CD4-positive, alpha-beta T cell treated with Interleukin-21 for 1 hour (primary cell): ENCODE measurements at regions not wholly inside any gene's neighbourhood (a gene's known extent, or its start where the extent isn't known, plus 50 kb on each side); places are given as distances from the start of the nearest gene placed in this dataset.
"Not testable (repeated sequence)": the region's sequence is repeated elsewhere in the genome, so short reads cannot be mapped to it uniquely, and the experiment has no call there.

Source experiments
- DNase-seq: peaks from one replicate; pipeline ENCODE4 v3.0.0-alpha.2; 2020

DNA sequence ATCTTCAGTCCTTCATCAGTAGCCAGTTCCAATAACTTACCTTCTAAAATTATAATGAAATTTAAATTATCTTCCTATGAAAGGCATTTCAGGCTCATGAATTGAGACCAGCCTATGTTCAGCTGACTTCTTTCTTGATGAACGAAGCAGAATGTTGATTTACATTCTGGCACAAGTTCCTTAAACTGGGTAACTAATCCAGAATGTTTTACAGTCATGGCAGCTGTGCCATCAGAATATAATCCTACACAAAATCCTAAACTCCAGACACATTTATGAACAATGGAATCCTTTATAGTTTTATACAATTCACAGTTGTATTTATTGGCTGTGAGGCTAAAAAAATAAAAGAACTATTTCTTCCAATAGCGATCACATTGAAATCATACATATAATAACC, 97.3 kb upstream of the CPM start:
- no peak for DNase-seq

DNA sequence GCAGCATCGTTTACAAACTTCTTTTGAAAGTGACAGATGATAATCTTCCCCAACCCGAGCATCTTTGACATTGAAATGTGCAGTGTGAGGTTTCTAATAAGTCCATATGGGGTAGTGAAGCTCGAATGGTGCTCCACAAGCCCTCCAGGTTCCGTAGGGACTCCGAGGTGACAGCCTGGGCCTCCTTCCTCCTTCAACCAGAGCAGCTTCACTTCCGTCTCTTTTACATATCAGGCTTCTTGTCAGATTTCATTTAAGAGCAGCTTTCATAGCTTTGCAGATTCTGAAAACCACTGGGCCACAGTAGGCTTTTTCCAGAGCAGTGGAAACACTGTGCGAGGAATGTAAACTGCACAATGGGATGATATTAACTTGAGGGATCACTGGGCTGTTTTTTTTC, 103.6 kb upstream of the CPM start:
- no peak for DNase-seq

DNA sequence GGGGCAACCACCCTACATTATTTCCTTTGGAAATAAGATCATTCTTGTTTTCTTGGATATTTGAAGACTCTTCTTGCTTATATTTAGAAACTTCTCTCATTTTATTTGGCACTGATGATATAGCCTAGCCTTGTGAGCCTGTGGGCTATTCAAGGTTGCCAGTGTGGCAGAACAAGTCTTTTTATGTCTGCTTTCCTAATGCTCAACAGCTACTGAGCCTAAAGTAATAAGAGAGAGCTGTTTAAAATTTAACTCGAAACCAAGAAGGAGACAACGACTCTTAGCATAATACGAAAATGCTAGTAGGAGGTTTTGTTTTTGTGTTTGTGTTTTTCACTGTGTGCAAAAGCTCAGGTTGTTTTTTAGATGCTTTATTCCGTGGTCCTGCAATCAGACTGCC, 104.0 kb upstream of the CPM start:
- DNase-seq: no peak

DNA sequence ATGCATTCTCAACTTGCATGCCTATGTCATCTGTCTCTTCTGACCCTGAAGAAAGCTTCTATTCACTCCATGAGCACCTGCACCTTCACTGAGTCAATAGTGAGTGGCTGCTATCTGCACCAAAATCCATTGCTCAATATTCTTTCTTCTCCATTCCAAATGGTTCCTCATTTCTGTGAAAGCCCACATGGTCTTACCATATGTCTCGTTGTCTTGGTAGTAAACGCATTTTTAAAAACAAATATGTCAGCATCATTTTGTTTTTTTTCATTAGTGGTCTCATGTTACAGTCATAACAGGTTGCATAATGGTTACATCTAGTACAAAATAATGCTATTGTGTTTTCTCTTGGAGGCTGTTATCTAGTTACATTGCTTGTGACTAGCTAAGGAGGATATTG, 106.9 kb upstream of the CPM start:
- peak; percentile 10 for DNase-seq

DNA sequence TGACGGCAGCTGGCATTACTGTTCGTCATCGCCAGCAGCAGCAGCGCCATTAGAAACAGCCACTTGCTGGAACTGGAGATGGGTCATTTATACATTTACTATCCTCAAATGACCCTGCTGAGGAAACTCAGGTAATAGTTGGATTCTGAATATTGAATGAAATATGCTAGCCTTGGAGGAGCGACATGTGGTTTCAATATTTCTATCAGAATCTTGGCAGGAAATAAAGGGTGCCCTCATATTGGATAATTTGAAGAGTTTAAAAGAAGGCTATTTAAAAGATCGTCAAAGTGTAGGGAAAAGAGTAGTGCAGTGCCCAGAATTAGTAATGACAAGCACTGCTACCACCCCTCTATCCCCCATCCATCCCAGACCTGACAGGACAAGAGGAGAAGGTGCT, 109.6 kb upstream of the CPM start:
- DNase-seq: no peak

DNA sequence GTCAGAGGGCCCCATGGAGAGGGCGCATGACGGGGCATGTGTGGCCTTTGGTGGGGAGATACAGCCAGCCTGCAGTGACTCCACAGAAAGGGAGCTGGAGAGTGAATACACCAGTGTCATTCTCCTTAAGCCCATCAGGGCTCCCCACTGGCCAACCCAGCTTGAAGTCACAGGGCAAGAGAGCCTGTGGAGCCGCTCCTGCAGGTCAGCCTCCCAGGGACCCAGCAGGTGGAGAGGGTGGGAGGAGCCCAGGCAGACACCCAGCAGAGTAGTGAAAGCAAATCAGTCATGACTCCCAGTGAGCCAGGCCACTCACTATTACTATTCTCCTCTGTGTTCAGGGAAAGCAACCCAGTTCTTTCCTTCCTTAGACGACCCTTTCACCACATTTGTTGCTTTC, 110.0 kb upstream of the CPM start:
- DNase-seq: no peak

DNA sequence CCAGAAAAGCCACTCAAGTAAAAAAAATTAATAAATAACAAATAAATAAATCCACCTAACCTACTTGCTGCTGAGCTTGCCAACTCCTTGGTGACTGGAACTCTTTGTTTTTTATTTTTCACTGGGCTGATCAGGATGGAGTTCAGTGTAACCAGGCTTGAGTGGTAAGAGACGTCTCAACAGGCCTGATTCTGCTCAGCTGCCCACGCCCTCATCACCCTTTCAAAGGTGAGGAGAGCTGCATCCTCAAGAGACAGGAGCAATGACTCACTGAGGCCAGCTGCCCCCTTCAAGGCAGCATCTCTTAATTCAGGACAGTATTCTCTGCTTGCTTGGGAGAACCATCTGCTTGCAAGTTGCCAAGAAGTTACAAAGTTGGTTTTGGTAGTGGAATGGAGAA, 111.9 kb upstream of the CPM start:
- DNase-seq: no peak

DNA sequence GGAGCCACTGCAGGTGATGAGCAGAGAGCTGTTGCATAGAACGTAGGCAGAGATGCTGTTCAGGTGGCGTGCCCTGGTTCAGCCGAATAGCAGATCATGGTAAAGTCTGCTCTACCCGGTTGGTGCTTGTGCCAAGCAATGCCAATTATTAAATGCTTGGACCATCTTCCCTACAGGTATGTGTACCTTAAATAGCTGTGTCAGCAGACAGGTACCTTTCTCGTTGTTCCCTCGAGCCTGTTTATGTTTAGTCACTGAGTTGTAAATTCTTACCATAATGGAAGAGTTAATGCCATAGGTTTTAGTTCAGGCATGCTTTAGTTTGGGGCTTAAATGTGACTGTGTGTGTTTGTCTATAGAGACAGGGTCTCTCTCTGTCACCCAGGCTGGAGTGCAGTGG, 112.5 kb upstream of the CPM start:
- DNase-seq: no peak

DNA sequence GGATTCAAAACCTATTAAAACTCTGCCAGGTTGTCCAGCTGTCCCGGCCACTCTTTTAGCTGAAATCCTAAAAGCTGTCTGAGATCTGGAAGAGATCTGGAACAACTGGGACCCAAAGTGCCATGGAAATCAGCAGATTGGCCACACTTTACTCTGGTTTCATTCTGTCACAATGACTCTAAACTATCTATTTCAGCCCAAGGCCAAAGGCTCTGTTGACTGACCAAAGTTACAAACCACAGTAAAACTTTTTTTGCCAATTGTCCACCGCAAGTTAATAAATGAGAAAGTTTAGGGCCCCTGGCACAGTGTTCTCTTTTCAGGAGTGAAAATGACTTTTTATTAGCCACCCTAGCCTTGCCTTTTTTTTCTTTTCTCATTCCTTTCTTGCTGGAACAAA, 113.4 kb upstream of the CPM start:
- DNase-seq: no peak

DNA sequence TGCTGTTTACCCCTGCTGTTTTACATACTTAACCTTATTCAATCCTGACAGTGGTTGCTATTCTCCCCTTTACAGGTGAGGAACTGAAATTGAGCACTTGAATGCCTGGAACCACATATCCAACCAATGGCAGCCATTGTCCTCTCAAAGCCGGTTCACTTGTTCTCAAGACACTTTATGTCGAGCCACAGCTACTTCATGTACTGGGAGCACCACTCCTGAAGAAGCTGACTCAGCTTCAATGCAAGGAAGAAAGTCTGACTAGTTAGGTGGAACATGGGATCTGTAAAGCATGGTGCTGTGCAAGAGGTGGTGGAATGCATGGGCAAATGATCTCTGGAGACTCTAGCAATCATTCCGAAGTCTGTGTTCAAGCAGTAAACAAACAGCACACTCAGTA, 113.9 kb upstream of the CPM start:
- no peak for DNase-seq

DNA sequence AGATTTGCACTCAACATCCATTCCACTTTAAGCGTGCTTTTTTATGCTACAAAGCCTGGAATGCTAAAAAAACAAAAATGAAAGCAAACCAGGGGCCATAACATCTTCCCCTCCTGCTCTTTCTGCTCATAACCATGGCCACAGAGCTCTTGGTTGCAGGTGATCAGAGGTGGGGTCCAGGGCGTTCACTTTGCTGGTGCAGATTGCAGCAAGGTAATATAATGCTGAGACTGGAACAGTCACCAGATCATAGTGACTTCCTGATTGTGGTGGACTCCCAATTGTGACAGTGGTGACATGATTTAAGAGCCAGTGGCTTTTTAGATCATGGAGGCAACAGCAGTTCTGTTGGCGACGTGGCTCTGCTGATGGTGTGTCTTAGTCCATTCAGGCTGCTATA, 115.0 kb upstream of the CPM start:
- no peak for DNase-seq

DNA sequence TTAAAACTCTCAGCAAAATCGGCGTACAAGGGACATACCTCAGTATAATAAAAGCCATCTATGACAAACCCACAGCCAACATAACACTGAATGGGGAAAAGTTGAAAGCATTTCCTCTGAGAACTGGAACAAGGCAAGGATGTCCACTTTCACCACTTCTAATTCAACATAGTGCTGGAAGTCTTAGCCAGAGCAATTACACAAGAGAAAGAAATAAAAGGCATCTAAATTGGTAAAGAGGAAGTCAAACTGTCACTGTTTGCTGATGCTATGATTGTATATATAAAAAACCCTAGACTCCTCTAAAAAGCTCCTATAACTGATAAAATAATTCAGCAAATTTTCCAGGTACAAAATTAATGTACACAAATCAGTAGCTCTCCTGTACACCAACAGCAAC, 116.9 kb upstream of the CPM start:
- not testable (repeated sequence) for DNase-seq

DNA sequence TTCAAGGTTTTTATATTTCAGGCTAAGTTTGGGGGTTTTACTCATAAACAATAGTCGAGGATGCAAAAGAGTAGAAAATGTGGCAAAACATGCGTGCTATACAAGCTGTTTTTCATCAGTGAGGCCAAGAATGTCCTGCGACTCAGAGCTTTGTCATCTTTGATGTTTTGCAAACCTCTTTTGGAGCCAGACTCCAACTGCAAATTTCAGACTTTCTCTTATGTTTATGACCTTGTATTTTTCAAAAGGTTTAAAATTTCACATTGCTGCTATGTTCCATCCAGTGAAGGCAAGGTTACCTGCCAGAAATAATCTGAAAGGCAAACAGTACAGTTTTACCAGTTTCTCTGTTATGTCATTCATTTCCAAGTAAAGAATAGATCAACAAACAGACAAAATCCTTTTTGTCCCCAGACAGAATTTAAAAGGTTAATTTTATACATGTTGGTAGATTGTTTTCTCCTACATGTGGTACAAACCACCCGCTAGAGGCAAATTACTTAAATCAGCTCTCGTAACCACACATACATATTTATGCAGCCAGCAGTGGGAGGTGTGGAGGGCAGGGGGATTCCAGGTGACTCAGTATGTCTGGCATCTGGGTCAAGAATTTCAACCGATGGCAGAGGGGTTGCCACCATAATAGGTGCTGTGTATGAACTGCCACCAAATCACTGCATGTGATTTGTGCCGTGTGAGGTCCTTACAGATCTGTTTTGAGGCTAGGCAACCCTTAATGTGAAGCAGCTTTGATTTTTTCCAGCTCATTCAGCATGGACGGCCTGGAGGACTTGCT, 119.8 kb upstream of the CPM start:
- DNase-seq: peak; percentile 5

DNA sequence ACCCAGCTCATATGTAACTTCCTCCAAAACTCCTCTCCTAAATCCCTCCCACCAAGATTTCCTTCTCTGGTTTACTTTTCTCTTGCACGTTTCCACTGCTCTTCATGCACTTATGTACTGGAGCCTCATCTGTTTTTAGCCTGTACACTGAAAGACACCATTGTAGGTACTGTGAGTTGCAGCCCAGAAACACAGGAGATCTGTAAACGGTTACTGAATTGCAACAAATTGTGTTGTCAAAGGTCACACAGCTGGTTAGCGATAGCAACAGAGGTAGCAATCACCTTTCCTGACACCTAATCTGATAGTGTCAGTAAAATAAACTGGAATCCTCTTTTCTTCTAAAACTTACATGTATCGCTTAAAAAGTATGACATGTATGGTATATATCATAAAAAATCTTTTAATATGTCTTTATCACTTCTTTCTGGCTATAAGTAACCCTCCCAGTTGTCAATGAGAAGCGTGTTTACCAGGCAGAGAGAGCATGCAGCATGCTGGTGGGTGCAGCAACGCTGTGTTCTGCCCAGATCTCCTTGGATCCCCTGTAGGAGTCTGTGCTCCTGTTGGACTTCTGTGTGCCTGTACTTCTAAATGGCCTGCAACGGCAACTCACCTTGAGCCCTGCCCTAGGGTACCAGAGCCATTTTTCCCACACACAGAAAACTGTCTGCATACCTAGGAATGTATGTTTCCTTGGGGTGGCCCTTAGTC, 121.5 kb upstream of the CPM start:
- DNase-seq: no peak

DNA sequence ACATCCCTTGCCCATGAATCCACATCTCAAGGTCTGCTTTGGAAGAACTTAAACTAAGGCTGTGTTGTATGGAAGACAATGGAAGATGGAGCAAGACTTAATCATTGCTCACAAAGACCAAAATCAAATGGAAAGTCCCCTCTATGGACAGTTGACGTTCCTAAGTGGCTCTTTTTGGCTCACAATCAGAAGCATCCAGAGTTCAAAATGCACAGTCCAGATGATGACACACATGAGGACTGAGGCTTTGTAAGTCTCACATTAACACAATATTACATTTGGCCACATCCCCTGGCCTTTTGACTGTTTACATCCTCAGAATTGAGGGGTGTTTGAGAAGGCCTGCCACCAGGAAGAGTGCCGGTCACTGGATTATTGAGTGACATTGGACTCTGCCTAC, 122.3 kb upstream of the CPM start:
- no peak for DNase-seq

DNA sequence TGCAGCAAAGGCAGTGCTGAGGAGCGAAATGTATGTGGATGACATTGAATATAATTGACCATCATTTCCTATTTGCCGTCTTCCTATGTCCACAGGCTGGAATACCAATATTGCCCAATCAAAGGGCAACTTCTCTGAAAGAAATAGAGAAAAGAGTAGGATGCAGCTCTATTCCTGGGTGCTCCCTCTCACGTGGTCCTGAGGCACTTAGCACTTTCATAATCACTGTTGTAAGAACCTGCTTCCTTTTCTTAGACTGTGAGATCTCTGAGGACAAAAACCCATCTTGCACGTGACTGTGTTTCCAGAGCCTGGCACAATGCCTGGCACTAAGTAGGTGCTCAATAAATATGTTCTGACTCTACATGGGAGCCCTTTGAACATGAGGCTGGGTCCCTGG, 122.7 kb upstream of the CPM start:
- DNase-seq: no peak

DNA sequence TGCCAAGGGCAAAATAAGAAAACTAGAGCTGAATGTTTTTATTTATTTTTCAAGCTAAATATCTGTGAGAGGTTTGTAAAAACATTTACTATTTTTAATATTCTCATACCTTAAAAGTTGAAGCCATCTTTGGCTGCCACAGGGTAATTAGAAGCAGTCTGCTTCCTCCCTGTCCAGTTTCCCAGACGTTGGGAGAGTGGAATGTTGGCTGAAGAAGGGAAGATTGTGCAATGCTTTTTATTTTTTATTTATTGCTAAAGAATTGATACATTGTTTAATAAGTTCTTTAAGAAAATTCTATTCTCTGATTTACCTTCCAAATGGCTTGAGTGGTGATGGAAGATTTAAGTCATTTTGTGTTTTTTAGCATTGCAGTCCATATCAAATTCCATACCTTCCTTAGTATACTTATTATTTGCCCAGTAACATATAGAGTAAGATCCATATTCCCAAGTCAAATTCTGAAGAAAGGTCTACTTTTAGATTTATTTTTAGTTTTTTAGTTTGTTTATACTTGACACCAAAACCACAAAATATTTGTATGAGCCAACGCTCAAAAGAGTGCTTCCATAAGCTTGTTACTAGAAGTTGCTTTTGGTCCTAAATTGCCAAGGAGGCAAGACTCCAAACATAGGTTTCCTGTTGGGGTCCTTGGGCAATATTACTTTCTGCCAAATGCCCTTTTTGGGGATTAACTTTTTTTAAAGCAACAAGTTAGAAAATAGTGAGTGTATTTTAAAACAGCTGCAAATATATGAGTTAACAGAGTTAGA, 124.0 kb upstream of the CPM start:
- DNase-seq: no peak

DNA sequence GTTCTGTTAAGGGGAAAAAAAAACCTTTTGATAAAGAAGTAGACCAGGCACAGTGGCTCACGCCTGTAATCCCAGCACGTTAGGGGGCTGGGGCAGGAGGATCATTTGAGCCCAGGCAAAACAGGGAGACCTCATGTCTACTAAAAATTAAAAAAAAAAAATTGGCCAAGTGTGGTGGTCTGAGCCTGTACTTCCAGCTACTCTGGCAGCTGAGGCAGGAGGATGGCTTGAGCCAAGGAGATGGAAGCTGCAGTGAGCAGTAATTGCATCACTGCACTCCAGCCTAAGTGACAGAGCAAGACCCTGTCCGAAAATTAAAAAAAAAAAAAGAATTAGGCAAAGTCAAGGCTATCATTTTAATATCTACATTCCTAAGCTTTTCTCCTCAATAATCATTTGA, 124.8 kb upstream of the CPM start:
- no peak for DNase-seq

DNA sequence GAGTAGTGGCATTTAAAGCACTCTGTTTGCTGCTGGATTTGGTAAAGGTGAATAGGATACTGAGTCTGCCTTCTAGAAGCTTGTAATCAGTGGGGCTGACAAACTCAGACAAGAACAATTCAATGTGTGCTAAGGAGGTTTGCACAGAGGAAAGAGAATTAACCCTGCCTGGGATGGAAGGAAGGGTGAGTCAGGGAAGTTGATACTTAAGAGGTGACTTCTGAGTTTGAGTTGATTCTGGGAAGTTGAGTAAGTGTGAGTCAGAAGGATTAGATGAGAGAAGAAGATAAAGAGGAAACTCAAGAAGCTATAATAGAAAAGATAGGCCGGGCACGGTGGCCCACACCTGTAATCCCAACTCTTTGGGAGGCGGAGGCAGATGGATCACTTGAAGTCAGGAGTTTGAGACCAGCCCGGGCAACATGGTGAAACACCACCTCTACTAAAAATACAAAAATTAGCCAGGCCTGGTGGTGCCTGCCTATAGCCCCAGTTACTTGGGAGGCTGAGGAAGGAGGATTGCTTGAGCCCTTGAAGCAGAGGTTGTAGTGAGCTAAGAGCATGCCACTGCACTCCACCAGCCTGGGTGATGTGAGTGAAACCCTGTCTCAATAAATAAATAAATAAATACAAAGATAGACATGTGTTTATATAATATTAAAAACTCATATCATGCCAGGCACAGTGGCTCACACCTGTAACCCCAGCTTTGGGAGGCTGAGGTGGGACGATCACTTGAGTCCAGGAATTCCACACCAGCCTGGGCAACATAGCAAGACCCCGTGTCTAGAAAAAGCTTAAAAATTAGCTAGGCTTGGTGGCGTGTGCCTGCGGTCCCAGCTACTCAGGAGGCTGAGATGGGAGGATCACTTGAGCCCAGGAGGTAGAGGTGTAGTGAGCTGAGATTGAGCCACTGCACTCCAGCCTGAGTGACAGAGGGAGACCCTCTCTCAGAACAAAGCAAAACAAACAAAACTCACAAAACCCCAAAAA, 126.8 kb upstream of the CPM start:
- no peak for DNase-seq

DNA sequence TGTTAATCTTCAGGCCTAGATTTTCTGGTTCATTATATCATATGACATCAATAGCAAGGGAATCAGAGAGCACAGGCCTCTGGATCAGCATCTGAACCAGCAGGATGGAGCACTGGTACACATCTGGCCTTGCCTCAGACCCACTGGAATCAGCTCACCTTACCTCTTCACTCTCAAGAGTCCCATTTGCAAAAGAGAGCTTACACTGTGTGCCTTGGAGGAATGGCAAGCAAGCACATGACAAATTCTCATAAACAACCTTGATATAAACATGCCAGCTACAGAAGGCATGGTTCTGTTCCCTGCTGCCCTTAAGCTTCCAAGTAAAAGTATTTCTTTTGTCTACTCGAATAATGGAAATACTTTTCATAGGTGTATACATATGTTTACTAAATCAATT, 128.6 kb upstream of the CPM start:
- DNase-seq: no peak

DNA sequence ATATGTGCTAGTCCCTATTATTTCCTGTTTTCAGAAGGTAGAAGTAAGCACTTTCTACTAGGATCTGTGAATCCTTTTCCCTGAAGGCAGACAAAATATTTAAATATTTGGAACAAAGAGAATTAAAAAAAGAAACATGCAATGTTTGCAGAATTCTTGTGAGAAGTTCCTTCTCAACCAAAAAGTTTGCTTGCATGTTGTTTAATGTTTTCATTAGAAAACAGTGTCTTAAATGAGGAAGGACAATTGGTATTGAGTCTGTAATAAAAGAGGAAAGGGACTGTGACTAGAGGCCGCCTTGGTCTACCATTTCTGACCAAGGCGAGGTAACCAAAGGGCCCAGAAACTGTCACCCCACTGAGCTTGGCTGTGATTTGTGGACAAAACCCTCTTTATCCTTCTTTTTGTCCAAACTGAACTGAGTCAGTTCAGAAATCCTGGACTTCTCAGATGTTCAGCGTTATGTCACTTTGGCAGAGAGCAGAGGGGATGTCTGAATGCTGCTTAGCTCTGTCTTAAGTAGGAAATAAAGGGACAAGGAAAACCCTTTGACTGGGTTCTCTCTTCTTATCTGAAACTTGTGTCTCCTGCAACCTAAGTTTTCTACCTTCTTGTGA, 129.8 kb upstream of the CPM start:
- no peak for DNase-seq

DNA sequence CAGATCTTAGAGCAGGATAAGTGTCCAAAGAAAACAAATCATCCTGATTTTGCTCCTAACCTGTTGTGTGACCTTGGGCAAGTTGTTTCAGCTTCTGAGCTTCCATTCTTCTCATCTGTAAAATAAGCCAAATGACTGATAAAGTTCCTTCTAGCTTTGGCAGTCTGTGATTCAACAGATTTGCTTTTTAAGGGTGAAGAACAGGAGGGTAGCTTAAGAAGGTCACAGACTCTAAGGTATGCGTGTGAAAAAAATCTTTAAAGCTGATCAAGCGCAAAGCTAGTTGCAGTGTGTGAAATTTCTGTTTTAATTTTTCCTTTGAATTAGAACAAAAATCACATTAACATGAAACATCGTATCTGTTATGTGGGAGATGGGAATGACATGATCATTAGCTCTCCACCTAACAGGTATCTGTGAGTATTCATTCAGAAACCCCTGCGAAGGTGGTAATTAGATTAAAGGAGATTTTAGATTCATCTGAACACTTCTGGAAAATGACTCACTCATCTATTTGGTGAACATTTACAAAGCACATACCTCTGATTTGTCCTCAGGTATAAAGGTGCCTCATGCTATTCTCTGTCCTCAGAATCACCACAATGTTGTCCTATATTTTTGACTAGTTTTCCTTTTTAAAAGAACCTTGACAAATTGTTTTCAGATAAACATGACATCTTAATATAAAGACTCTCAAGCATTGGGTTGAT, 131.9 kb upstream of the CPM start:
- DNase-seq: no peak
